HepG2 (cell line): ENCODE measurements at regions not wholly inside any gene's neighbourhood (a gene's known extent, or its start where the extent isn't known, plus 50 kb on each side); places are given as distances from the start of the nearest gene placed in this dataset.

Source experiments
- ATAC-seq: fragments of 200-7000 bp; cut with Tn5 transposase; 3 replicates; pipeline ENCODE4 v1.9.1; 2020; ENCODE audit warnings: mild to moderate bottlenecking, moderate library complexity
- BruUV-seq: library from RNA; stranded (reverse); fragments of 400-500 nt; replicated peaks from 2 replicates; lab custom pipeline; 2021; lab: Mats Ljungman, UMichigan
- CTCF ChIA-PET: fragments of 300-600 bp; formaldehyde crosslinking; extraction: SDS; loops from one replicate; lab custom pipeline; 2021; ENCODE audit warnings: low total read pairs, inconsistent platforms, low intra/inter-chr PET ratio; lab: Yijun Ruan, JAX
- POLR2A ChIA-PET: fragments of 350-600 bp; sonication (Branson Sonifier 250); formaldehyde crosslinking; loops from one replicate; lab custom pipeline; 2020; ENCODE audit warnings: antibody characterized with exemption, inconsistent platforms; lab: Yijun Ruan, JAX
- DNase-seq: peaks from one replicate; pipeline ENCODE4 v3.0.0-alpha.2; 2015; ENCODE audit warnings: low spot score
- FAIRE-seq: peaks from 3 replicates; lab custom pipeline; 2011; peaks lifted over from hg19 to GRCh38; lab: Jason Lieb, UNC
- H2AFZ ChIP-seq: one replicate; pipeline ENCODE4 v1.6.1; 2011; ENCODE audit warnings: low read length, inconsistent platforms
- H3K27ac ChIP-seq: fragments of 300-600 bp; 3 replicates; pipeline ENCODE4 v1.8.0; 2011; ENCODE audit warnings: mixed run types, mild to moderate bottlenecking, mixed read lengths, low read length, inconsistent platforms; ENCODE audit not compliant: insufficient read depth; ENCODE audit errors: extremely low read length
- H3K27me3 ChIP-seq, 2 experiments: fragments of 200-600 bp in 1 of 2; 2 replicates in 1 of 2; 3 replicates in 1 of 2; pipeline versions ENCODE4 v1.6.0 to v1.8.0; 2011; ENCODE audit warnings: low read length in 2 of 2, mild to moderate bottlenecking in 2 of 2, moderate library complexity in 2 of 2, inconsistent platforms in 1 of 2; ENCODE audit not compliant: insufficient read depth in 2 of 2, control insufficient read depth in 1 of 2
- H3K36me3 ChIP-seq, 2 experiments: fragments of 200-600 bp in 1 of 2; replicated peaks in 1 of 2; 2 replicates in 1 of 2; 3 replicates in 1 of 2; pipeline versions ENCODE4 v1.5.1 to v1.8.0; 2011; ENCODE audit warnings: low read length in 2 of 2, inconsistent platforms in 1 of 2; ENCODE audit not compliant: insufficient read depth in 2 of 2, control insufficient read depth in 1 of 2
- H3K4me1 ChIP-seq: 2 replicates; pipeline ENCODE4 v1.5.1; 2012; ENCODE audit warnings: low read length, inconsistent platforms; ENCODE audit not compliant: insufficient read depth
- H3K4me2 ChIP-seq: 2 replicates; pipeline ENCODE4 v1.6.0; 2011; ENCODE audit warnings: low read depth, low read length, inconsistent platforms
- H3K4me3 ChIP-seq, 3 experiments: fragments of 200-600 bp in 1 of 3; sonication (generic), shearing (Covaris generic) in 1 of 3; replicated peaks in 1 of 3; 2 replicates each; pipeline ENCODE4 v1.5.1; 2011 to 2016; ENCODE audit warnings: low read length in 3 of 3, inconsistent platforms in 2 of 3, low read depth in 2 of 3, mild to moderate bottlenecking in 2 of 3, control low read depth in 1 of 3, mixed read lengths in 1 of 3; ENCODE audit not compliant: insufficient read depth in 1 of 3
- H3K79me2 ChIP-seq: one replicate; pipeline ENCODE4 v1.6.1; 2011; ENCODE audit warnings: low read length, inconsistent platforms; ENCODE audit not compliant: insufficient read depth
- H3K9ac ChIP-seq: 2 replicates; pipeline ENCODE4 v1.6.0; 2011; ENCODE audit warnings: mild to moderate bottlenecking, low read depth, low read length, inconsistent platforms; ENCODE audit not compliant: insufficient read depth
- H3K9me3 ChIP-seq: 2 replicates; pipeline ENCODE4 v1.5.1; 2012; ENCODE audit warnings: mild to moderate bottlenecking, low read length
- H4K20me1 ChIP-seq: 2 replicates; pipeline ENCODE4 v1.6.0; 2011; ENCODE audit warnings: inconsistent platforms, mild to moderate bottlenecking, low read length, moderate library complexity; ENCODE audit not compliant: insufficient read depth
- HNF4A ChIP-seq: sonication (generic); formaldehyde crosslinking; IDR thresholded peaks from 2 replicates; pipeline ENCODE4 v1.4.0; 2020; ENCODE audit warnings: missing genetic modification reagents
- PAXIP1 ChIP-seq: sonication (generic); formaldehyde crosslinking; conservative IDR thresholded peaks from 2 replicates; pipeline ENCODE4 v1.4.0; 2020; ENCODE audit warnings: mild to moderate bottlenecking, missing genetic modification reagents, moderate library complexity
- ZNF431 ChIP-seq: sonication (generic); formaldehyde crosslinking; IDR thresholded peaks from 2 replicates; pipeline ENCODE4 v1.9.0; 2022; ENCODE audit warnings: missing genetic modification reagents, low read depth, mild to moderate bottlenecking, borderline replicate concordance
- ZNF644 ChIP-seq: IDR thresholded peaks from 2 replicates; pipeline ENCODE4 v1.6.1; 2016; ENCODE audit warnings: low read depth
- ZSCAN21 ChIP-seq: sonication (generic); formaldehyde crosslinking; IDR thresholded peaks from 2 replicates; pipeline ENCODE4 v1.8.0; 2022; ENCODE audit warnings: mild to moderate bottlenecking, missing genetic modification reagents, moderate library complexity, borderline replicate concordance
- WGBS: methylation state at CpG from one replicate; pipeline ENCODE4 v1.1.6; 2017; ENCODE audit warnings: low lambda C conversion rate; 5-methylcytosine and 5-hydroxymethylcytosine counted together
- in situ Hi-C: cut with HindIII; loops from 2 replicates; pipeline ENCODE4 v1.10.0; 2017; ENCODE audit warnings: low pct_unique_long_range_greater_than_20kb; ENCODE audit not compliant: extremely low pct_ligation_motif_present
- intact Hi-C: fragments of 100-400 bp; cut with micrococcal nuclease; formaldehyde crosslinking; loops from one replicate; pipeline ENCODE4 v1.10.0; 2022; ENCODE audit not compliant: unreplicated experiment

- WGBS, result 30% methylated on average over 5 of the region's 5 CpGs
- H3K27me3 ChIP-seq, result no peaks in the 10 kb centered on the region
- ChIA-PET CTCF (no interaction called here), POLR2A (no interaction called here)
- no peaks in the 10 kb centered on the region for H3K79me2 ChIP-seq
- no peaks in the 10 kb centered on the region for H3K9me3 ChIP-seq
- H3K27ac ChIP-seq, result no peak overlapping the region
- FAIRE-seq (peak; percentile 23), ATAC-seq (no peak), DNase-seq (peak; percentile 3)
- H3K4me3 ChIP-seq, result no peak overlapping the region
- in situ Hi-C loops (no loop called here), intact Hi-C loops (no loop called here)
- H4K20me1 ChIP-seq, result no peaks in the 10 kb centered on the region
- H3K36me3 ChIP-seq, result no peaks in the 10 kb centered on the region
- 0 out of 2 replicates have a peak, but pooled peaks have one; percentile 45 for TF ChIP-seq ZNF644 (CRISPR knock-in tag)
- TF ChIP-seq PAXIP1 (CRISPR knock-in tag), result 0 out of 2 replicates have a peak, but pooled peaks have one; percentile 41
- peak; percentile 45; the same call in 1 of the 2 replicates for TF ChIP-seq HNF4A (CRISPR knock-in tag)
- no peak for TF ChIP-seq ZNF431 (CRISPR knock-in tag)
- no peak for TF ChIP-seq ZSCAN21 (CRISPR knock-in tag)
- no peak overlapping the region for H2AFZ ChIP-seq
- BruUV-seq, result no TSS peak
- H3K4me1 ChIP-seq, result peaks cover 27% of the 10 kb centered on the region
- peak overlapping the region; percentile 50 for H3K4me2 ChIP-seq
- H3K9ac ChIP-seq, result no peak overlapping the region
These were observed 273.5 kb upstream of the PTGER4 start for GRCh38 chr5:40405996-40406740.
